OCI-LY1 (cell line): ENCODE measurements at regions not wholly inside any gene's neighbourhood (a gene's known extent, or its start where the extent isn't known, plus 50 kb on each side); places are given as distances from the start of the nearest gene placed in this dataset.

Source experiments
- H2AFZ ChIP-seq: fragments of 200-600 bp; sonication (generic), shearing (Covaris generic); 2 replicates; pipeline ENCODE4 v1.6.0; 2014; ENCODE audit warnings: antibody characterized with exemption, mild to moderate bottlenecking, low read length
- H3F3A ChIP-seq: fragments of 200-600 bp; sonication (generic), shearing (Covaris generic); 2 replicates; pipeline ENCODE4 v1.6.0; 2014; ENCODE audit warnings: mild to moderate bottlenecking, antibody characterized with exemption, low read length, moderate library complexity; ENCODE audit not compliant: insufficient read depth
- H3K27ac ChIP-seq: fragments of 200-600 bp; sonication (generic); 2 replicates; pipeline ENCODE4 v1.5.1; 2014; ENCODE audit warnings: low read length, mixed run types, mild to moderate bottlenecking, low read depth; ENCODE audit not compliant: poor library complexity, severe bottlenecking
- H3K27me3 ChIP-seq: fragments of 200-600 bp; sonication (generic); 2 replicates; pipeline ENCODE4 v1.6.0; 2014; ENCODE audit warnings: antibody characterized with exemption, mild to moderate bottlenecking, low read length, moderate library complexity; ENCODE audit not compliant: insufficient read depth
- H3K36me3 ChIP-seq: fragments of 200-600 bp; sonication (generic); 2 replicates; pipeline ENCODE4 v1.6.1; 2014; ENCODE audit warnings: mild to moderate bottlenecking, antibody characterized with exemption, low read length, moderate library complexity, mixed read lengths; ENCODE audit not compliant: insufficient read depth
- H3K4me1 ChIP-seq: fragments of 200-600 bp; sonication (generic); 2 replicates; pipeline ENCODE4 v1.5.1; 2014; ENCODE audit warnings: mild to moderate bottlenecking, low read length, moderate library complexity; ENCODE audit not compliant: insufficient read depth, severe bottlenecking
- H3K4me2 ChIP-seq: fragments of 200-600 bp; sonication (generic), shearing (Covaris generic); 2 replicates; pipeline ENCODE4 v1.6.1; 2014; ENCODE audit warnings: low read length
- H3K4me3 ChIP-seq: fragments of 200-600 bp; sonication (generic); 2 replicates; pipeline ENCODE4 v1.5.1; 2014; ENCODE audit warnings: low read length, low read depth, mild to moderate bottlenecking, mixed read lengths; ENCODE audit not compliant: poor library complexity, severe bottlenecking
- H3K79me2 ChIP-seq: fragments of 200-600 bp; shearing (Covaris generic); 2 replicates; pipeline ENCODE4 v1.6.1; 2016; ENCODE audit warnings: mixed run types, low read length, mixed read lengths; ENCODE audit not compliant: insufficient read depth
- H3K9ac ChIP-seq: fragments of 200-600 bp; sonication (generic), shearing (Covaris generic); 2 replicates; pipeline ENCODE4 v1.6.1; 2014; ENCODE audit warnings: mild to moderate bottlenecking, low read length, mixed read lengths
- H3K9me2 ChIP-seq: fragments of 200-600 bp; sonication (generic), shearing (Covaris generic); 2 replicates; pipeline ENCODE4 v1.6.1; 2014; ENCODE audit warnings: low read depth, mild to moderate bottlenecking, low read length, mixed read lengths
- H3K9me3 ChIP-seq: fragments of 200-600 bp; shearing (Covaris generic); 2 replicates; pipeline ENCODE4 v1.6.1; 2014; ENCODE audit warnings: low read length, mixed read lengths
- H4K20me1 ChIP-seq: fragments of 200-600 bp; sonication (generic), shearing (Covaris generic); 2 replicates; pipeline ENCODE4 v1.6.0; 2016; ENCODE audit warnings: mild to moderate bottlenecking, low read length; ENCODE audit not compliant: insufficient read depth
- EZH2 ChIP-seq: fragments of 200-600 bp; sonication (generic), shearing (Covaris generic); IDR thresholded peaks from 2 replicates; pipeline ENCODE4 v1.8.0; 2017; ENCODE audit warnings: borderline replicate concordance, mixed run types, mild to moderate bottlenecking, antibody characterized with exemption, low read length, moderate library complexity, mixed read lengths
- TF ChIP-seq, protein P1 (sequence below): fragments of 200-600 bp; sonication (generic), shearing (Covaris generic); IDR thresholded peaks from 2 replicates; pipeline ENCODE4 v1.5.1; 2017; ENCODE audit warnings: mild to moderate bottlenecking, antibody characterized with exemption, low read length, moderate library complexity, mixed read lengths

DNA sequence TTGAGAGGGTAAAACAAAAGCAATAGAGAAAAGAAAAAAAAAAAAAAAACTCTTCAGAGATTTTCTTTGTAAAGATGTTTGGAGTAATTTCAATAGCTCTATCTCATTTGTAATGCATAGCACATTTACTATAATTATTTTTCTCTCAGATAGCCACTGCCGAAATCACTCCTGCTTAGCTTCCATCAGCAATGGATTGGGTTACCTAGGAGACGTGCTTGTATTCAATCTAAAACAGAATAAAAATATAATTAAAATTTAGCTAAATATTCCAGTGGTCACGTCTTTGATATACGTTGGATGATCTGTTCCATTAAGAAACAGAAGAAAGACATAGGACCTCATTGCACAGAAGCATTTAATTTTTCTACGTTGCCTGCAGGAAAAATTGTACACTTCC is 1435.7 kb upstream of the DDX18 start:
- no peaks in the 10 kb centered on the region for H3K36me3 ChIP-seq
- H3K4me1 ChIP-seq, result no peaks in the 10 kb centered on the region
- no peak overlapping the region for H3K4me3 ChIP-seq

DNA sequence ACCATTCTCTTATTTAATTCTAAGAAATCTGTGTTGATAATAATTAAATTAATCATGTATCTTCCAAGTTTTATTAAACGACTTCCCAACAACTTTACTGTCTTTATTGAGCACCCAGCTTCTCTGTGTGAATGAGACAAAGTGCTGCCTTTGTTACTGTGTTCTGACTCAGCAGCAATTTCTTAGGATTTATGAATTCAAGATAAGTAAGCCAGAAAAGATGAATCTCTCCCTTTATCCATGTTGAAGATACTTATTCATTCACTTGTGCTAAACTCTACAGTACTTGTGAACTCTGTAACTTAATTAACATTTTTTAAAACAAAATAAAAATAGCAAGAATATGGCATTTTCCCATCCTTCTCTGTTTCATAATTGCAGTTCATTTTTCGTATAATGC is 1403.3 kb upstream of the DDX18 start:
- Histone ChIP-seq H3K79me2 (no peaks in the 10 kb centered on the region), H3K9me2 (no peaks in the 10 kb centered on the region), H3K36me3 (no peaks in the 10 kb centered on the region), H3K27me3 (no peaks in the 10 kb centered on the region), H3K4me3 (no peak overlapping the region), H3F3A (no peaks in the 10 kb centered on the region), H2AFZ (no peak overlapping the region), H4K20me1 (no peaks in the 10 kb centered on the region), H3K9ac (no peak overlapping the region), H3K4me2 (no peak overlapping the region), H3K4me1 (no peaks in the 10 kb centered on the region), H3K27ac (no peak overlapping the region), H3K9me3 (no peaks in the 10 kb centered on the region)
- TF ChIP-seq, protein P1, sequence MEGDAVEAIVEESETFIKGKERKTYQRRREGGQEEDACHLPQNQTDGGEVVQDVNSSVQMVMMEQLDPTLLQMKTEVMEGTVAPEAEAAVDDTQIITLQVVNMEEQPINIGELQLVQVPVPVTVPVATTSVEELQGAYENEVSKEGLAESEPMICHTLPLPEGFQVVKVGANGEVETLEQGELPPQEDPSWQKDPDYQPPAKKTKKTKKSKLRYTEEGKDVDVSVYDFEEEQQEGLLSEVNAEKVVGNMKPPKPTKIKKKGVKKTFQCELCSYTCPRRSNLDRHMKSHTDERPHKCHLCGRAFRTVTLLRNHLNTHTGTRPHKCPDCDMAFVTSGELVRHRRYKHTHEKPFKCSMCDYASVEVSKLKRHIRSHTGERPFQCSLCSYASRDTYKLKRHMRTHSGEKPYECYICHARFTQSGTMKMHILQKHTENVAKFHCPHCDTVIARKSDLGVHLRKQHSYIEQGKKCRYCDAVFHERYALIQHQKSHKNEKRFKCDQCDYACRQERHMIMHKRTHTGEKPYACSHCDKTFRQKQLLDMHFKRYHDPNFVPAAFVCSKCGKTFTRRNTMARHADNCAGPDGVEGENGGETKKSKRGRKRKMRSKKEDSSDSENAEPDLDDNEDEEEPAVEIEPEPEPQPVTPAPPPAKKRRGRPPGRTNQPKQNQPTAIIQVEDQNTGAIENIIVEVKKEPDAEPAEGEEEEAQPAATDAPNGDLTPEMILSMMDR, result no peak
- TF ChIP-seq EZH2, result no peak

More for the DNA sequence above, 1435.7 kb upstream of the DDX18 start:
- Histone ChIP-seq H3K4me2 (no peak overlapping the region), H3K27me3 (no peaks in the 10 kb centered on the region), H3K9me2 (no peaks in the 10 kb centered on the region), H3K79me2 (no peaks in the 10 kb centered on the region), H3K9ac (no peak overlapping the region), H3K27ac (no peak overlapping the region), H3F3A (no peaks in the 10 kb centered on the region), H3K9me3 (no peaks in the 10 kb centered on the region), H4K20me1 (no peaks in the 10 kb centered on the region), H2AFZ (no peak overlapping the region)
- TF ChIP-seq, protein P1, result no peak
- TF ChIP-seq EZH2, result no peak

DNA sequence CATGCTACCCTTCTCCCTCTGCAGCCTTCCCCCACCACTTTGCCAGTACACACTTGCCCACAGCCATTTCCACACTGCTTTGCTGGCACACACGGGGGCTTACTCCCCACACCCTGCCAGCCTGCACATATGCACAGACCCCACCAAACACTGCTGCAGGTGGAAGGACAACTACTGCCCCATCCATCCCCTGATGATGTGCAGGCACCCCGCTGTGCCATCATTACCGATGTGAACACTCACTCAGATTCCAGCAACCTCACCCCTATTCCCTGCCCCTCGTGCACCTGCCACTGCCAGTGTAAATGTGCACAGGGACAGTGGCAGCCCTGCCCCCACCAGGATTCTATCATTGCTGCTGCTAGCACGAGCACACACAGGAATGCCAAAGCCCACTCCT is 1400.8 kb upstream of the DDX18 start:
- no peak overlapping the region for H2AFZ ChIP-seq
- no peaks in the 10 kb centered on the region for H3K9me3 ChIP-seq
- no peaks in the 10 kb centered on the region for H3K36me3 ChIP-seq
- H3K9me2 ChIP-seq, result no peaks in the 10 kb centered on the region
- no peaks in the 10 kb centered on the region for H3K4me1 ChIP-seq
- no peak overlapping the region for H3K27ac ChIP-seq
- no peaks in the 10 kb centered on the region for H3F3A ChIP-seq
- H3K4me3 ChIP-seq, result no peak overlapping the region
- H3K27me3 ChIP-seq, result no peaks in the 10 kb centered on the region
- no peaks in the 10 kb centered on the region for H4K20me1 ChIP-seq
- H3K4me2 ChIP-seq, result no peak overlapping the region
- H3K79me2 ChIP-seq, result no peaks in the 10 kb centered on the region
- TF ChIP-seq, protein P1, result no peak
- TF ChIP-seq EZH2, result no peak
- no peak overlapping the region for H3K9ac ChIP-seq
